HCEC 1CT (cell line): ENCODE measurements at regions not wholly inside any gene's neighbourhood (a gene's known extent, or its start where the extent isn't known, plus 50 kb on each side); places are given as distances from the start of the nearest gene placed in this dataset.

Experiments used
- DNase-seq: peaks from one replicate; pipeline ENCODE4 v3.0.0-alpha.2; 2017

DNA sequence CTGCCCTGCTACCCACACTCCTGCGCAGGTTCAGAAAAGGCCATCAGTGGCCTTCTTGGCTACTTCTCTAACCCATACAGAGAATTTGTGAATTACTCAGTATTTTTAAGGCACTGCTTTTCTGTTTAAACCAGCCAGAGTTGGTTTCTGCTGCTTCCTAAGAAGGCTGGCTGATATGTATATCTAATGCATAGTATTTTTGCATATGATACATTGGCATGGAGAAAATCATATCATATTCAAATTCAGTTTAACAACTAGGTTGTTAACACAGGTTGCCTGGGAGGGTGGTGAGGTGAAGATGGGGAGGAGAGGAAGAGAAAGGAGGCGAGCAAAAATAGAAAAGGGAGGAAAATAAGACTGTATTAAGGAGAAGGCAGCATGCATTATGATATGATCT lies 132.8 kb upstream of the ADPGK start:
- no peak for DNase-seq

- no peak for DNase-seq
Observed at GRCh38 chr15:72915843-72916242, 132.3 kb upstream of the ADPGK start.

- no peak for DNase-seq
Observed at GRCh38 chr15:72912996-72913395, 129.4 kb upstream of the ADPGK start.

GRCh38 chr15:72912121-72912520 lies 128.6 kb upstream of the ADPGK start:
- no peak for DNase-seq

DNA sequence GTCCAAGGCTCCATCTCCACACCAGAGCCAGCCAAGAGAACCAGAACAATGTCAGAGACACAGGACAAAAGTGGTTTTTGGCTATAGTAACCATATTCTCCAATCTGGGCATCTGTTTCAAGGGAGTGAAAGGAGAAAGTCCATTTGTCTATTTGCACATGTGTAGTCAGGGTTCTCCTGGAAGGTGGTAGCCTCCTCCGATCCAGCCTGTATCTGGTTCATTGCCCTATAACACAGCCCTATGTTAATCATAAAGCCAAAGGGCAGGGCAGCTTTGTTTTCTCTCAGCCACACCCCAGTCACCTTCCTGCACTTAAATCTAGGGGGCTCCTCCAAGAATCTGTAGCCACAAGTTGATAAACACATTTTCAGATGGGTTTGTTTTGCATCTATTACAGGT lies 128.1 kb upstream of the ADPGK start:
- DNase-seq, result no peak

DNA sequence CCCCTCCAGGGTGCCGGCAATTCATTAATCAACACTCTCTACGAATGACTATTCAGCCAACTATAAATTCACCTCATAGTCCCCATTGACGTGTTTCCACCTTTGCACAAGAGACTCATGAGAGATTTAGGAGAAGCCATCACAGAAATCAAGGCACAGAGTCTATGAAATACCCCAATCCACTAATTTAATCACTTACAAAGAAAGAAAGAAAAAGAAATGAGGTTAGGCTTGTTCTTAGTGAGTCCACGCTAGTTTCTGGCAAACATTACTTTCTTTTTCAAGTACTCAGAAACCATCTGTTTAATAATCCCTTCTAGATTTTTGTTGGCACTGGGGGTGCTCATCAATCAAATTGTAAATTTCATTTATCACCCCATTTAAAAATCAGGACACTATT lies 125.2 kb upstream of the ADPGK start:
- no peak for DNase-seq

- DNase-seq, result no peak
Observed at GRCh38 chr15:72907733-72908132, 124.2 kb upstream of the ADPGK start.

- DNase-seq, result no peak
Observed at GRCh38 chr15:72902919-72903260, 119.3 kb upstream of the ADPGK start.

DNA sequence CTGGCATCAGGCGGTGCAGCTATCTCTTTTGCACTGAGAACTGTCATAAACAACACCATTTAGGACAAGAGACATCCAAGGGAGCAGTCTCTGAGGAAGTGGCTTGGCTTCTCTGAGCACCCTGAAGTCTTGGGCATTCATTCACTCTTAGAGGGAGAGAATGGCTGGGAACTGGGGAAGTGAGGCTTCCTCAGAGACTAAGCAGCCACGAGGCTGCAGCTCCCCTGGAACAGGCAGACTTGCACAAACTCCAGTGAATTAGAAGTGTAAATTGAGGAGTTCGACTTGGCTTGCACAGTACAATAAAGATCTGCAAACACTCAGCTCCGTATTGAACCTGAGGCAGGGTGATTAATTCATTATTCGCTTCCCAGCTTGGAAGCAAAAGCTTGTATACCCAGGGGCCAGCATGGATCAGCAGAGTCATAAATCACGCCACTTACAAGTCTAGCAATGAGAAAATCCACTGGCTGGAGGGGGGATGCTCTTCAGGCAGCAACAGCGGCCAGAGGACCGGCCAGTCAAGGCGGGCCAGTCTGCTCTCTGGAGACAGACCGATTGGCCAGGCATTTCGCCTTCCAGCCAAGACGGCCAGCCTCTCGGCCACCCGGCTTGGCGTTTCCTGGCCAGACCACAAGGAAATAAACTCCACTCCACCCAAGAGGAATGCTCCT lies 118.8 kb upstream of the ADPGK start:
- DNase-seq, result peak; percentile 78

GRCh38 chr15:72892986-72893385 lies 109.4 kb upstream of the ADPGK start:
- DNase-seq, result no peak

DNA sequence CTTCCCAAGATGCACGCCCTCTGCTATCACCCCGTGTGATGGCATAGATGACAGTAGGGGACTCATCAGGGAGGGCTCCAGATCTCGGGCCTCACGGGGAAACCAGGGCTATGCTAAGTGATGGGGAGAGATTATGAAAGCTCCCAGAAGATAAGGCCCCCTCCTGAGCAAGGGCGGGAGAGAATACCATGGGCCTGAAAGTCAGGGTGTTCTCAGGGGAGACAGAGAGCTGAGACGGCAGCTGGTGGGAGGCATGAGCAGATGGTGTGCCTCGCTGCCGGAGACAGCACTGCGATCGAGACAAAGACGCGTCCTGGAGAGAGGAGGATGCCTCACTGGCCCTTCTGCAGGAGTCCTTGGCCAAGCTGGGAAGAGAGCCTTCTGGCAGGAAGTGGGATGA lies 106.5 kb upstream of the ADPGK start:
- no peak for DNase-seq

DNA sequence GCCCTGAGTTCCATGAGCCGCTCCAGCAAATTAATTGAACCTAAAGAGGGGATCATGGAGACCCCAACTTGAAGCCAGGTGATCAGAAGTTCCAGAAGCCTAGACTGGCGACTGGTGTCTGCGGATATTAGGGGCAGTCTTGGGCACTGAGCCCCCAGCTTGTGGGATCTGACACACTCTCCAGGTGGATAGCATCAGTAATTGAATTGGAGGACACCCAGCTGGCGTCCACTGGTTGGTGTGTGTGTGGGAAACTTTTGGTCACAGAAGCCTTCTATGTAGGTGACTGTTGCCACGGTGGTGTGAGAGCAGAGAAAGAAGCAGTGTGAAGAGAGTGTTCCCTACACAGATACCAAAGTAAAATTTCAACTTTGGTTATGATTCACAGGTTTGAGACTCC lies 106.0 kb upstream of the ADPGK start:
- no peak for DNase-seq

- DNase-seq, result no peak
Observed at GRCh38 chr15:72888811-72889210, 105.3 kb upstream of the ADPGK start.

- DNase-seq, result no peak
Observed at GRCh38 chr15:72888211-72888610, 104.7 kb upstream of the ADPGK start.

- no peak for DNase-seq
Observed at GRCh38 chr15:72887376-72887775, 103.8 kb upstream of the ADPGK start.

DNA sequence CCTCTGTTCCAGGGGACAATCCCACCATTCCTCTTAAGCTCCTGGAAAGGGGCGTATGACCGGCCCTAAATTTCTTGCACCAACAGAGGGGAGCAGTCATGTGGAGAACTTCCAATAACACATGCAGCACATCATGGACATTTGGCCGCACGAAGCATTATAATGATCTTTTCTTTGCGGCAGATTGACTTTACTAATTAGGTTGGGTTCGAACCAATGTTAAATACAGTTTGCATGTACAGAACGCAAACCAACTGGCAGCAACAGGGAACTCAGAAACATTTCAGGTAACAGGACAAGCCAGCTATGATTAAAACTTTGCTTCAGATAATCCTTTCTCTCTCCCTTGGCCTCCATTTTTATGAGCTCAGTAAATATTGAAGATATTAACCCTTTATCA lies 100.8 kb upstream of the ADPGK start:
- no peak for DNase-seq

- DNase-seq, result no peak
Observed at GRCh38 chr15:72873379-72874233, 90.0 kb upstream of the ADPGK start.

- no peak for DNase-seq
Observed at GRCh38 chr15:72872066-72872845, 88.7 kb upstream of the ADPGK start.

DNA sequence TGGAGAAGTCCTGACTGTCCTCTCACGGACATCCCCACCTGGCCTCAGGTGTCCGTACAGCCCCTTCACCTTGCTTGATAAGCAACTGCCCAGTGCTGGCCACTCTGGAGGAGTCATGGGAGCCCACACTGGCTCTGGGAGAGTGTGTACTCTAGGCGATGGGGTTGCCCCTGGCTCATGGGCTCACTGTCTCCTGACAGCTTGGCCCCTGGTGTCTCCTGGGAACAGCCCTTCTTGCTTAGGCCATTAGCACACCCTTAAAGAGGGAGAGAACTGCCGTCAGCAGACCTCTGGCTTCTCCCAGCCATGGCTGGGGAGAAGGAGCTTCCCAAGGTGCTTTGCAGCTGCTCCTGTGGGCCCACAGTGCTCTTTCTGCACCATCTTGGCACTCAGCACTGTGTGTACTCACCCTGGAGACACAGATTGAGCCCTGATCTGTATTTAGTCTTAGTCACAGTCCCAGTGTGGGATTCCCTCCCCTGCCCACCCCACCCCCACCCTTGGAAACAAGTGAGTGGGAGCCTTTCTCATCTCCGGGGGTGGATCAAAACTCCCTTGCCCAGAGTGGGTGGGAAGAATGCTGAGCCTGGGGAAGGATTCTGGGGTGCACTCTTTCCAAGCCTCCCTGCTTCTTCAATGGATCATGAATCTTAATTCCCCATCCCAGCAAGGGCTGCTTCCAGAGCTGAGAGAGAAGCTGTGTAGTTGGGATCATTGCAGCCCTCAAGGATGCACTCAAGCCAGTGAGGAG lies 83.5 kb upstream of the ADPGK start:
- no peak for DNase-seq

DNA sequence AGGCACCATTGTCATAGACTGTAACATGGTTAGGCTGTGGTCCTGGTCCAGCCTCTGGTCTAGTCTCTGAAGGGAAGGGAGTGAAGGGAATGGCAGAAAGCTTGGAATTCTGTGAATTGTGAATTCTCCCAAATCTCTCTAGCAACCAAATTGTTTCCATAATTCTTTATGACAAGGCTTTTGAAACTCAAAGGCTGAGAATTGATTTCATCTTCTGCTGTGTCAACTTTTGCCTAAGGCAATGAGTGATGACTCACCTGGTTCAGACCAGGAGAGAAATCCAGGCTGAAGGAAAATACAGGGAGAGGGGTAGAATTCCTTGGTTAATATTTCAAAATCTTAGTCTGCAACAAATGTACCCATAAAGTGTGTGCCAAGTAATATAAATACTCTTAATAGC lies 82.6 kb upstream of the ADPGK start:
- DNase-seq, result no peak

- DNase-seq, result no peak
Observed at GRCh38 chr15:72865486-72865885, 81.9 kb upstream of the ADPGK start.

DNA sequence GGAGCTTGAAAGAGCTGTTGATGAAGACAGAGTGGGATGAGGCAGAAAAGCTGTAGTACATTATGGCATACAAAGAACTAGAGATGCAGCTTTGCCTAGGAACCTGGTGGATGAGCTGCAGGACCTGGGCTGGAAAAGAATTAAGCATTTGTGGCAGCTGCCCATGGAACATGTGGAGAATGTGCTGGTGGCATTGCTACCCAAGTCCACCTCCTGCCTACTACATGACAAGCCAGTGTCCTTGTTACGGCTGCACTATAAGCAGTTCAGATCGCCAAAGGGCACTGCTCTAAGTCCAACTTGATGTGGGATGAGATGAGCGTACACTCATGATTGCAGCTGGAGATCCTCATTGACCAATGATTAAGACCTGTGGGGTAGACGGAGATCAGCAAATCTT lies 81.1 kb upstream of the ADPGK start:
- no peak for DNase-seq

- no peak for DNase-seq
Observed at GRCh38 chr15:72861354-72861910, 77.9 kb upstream of the ADPGK start.
